ENCODE measurements at regions not wholly inside any gene's neighbourhood (a gene's known extent, or its start where the extent isn't known, plus 50 kb on each side); places are given as distances from the start of the nearest gene placed in this dataset.
"Not testable (repeated sequence)": the region's sequence is repeated elsewhere in the genome, so short reads cannot be mapped to it uniquely, and the experiment has no call there.

DNA sequence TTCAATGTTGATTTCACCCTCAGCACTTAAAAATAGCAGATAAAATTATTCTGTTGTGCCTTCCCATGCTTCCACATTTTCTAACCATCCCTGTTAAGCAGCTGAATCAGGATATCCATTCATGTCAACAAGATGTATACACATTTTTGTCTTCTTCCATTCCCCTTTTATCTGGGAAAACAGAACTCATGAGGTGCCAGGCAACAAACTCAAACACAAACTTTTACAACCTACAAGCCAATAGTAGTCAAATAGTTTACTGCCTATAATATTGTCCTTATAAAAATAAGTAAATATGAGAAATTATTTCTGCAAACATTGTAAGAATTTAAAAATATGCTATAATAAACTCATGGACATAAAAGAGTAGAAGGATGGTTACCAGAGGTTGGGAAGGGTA, 1569.8 kb downstream of the REEP3 start:
- Histone ChIP-seq H3K4me1 (ENCODE audit: insufficient read depth) (no peaks in the 10 kb centered on the region), H3K27ac (no peak overlapping the region), H3K36me3 (replicated peaks; ENCODE audit: insufficient read depth, low read depth) (no peaks in the 10 kb centered on the region), H3K9me3 (ENCODE audit: low read depth) (no peaks in the 10 kb centered on the region), H4K20me1 (ENCODE audit: insufficient read depth, poor library complexity, severe bottlenecking) (no peaks in the 10 kb centered on the region), H3K4me2 (no peak overlapping the region), H2AFZ (no peak overlapping the region), H3K4me3 (no peak overlapping the region), H3K79me2 (no peaks in the 10 kb centered on the region), H3K9me2 (replicated peaks; ENCODE audit: insufficient read depth) (no peaks in the 10 kb centered on the region), H3K27me3 (no peaks in the 10 kb centered on the region)
- TF ChIP-seq EZH2 (IDR thresholded peaks at IDR 0.05; ENCODE audit: borderline replicate concordance) (no peak), EZH2phosphoT487 (IDR thresholded peaks at IDR 0.05; ENCODE audit: low read depth, severe bottlenecking, unreplicated experiment) (no peak), CTCF (IDR thresholded peaks at IDR 0.05; ENCODE audit: poor library complexity) (no peak)
- DNase-seq (ENCODE audit: low spot score): no peak

DNA sequence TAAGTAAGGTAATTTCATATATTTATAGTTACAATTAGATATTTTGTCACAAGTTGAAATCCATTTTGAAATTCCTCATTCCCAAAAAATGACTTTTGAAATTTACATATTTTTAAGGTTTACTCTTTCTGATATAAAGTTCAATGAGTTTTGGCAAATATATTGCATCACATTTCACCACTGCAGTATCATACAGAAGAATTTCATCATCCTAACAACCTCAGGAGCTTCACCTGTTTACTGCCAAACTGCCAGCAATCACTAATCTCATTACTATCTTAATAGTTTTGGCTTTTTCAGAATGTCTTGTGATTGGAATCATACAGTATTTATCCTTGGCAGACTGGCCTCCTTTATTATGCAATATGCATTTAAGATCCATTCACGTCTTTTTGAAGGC, 1578.9 kb downstream of the REEP3 start:
- Histone ChIP-seq H2AFZ (no peak overlapping the region), H3K9me3 (ENCODE audit: low read depth) (no peaks in the 10 kb centered on the region), H3K79me2 (no peaks in the 10 kb centered on the region), H3K4me3 (no peak overlapping the region), H3K4me2 (no peak overlapping the region), H3K27ac (no peak overlapping the region), H3K27me3 (no peaks in the 10 kb centered on the region), H3K4me1 (ENCODE audit: insufficient read depth) (no peaks in the 10 kb centered on the region), H3K9me2 (replicated peaks; ENCODE audit: insufficient read depth) (no peaks in the 10 kb centered on the region), H4K20me1 (ENCODE audit: insufficient read depth, poor library complexity, severe bottlenecking) (no peaks in the 10 kb centered on the region), H3K36me3 (replicated peaks; ENCODE audit: insufficient read depth, low read depth) (no peaks in the 10 kb centered on the region)
- TF ChIP-seq CTCF (IDR thresholded peaks at IDR 0.05; ENCODE audit: poor library complexity) (no peak), EZH2 (IDR thresholded peaks at IDR 0.05; ENCODE audit: borderline replicate concordance) (no peak)
- WGBS (ENCODE audit: low lambda C conversion rate, missing lambda C conversion rate): 95% methylated on average over 1 of the region's 1 CpG
- no peak for DNase-seq (ENCODE audit: low spot score)

- H3K4me1 ChIP-seq (ENCODE audit: insufficient read depth); H3K4me3 ChIP-seq; H3K4me2 ChIP-seq; H3K9me3 ChIP-seq (ENCODE audit: low read depth); H3K79me2 ChIP-seq; H3K27me3 ChIP-seq; DNase-seq (ENCODE audit: low spot score); H3K36me3 ChIP-seq (replicated peaks; ENCODE audit: insufficient read depth, low read depth); H3K27ac ChIP-seq; H4K20me1 ChIP-seq (ENCODE audit: insufficient read depth, poor library complexity, severe bottlenecking); H2AFZ ChIP-seq; H3K9me2 ChIP-seq (replicated peaks; ENCODE audit: insufficient read depth): not testable (repeated sequence)
- 84% methylated on average over 4 of the region's 4 CpGs for WGBS (ENCODE audit: low lambda C conversion rate, missing lambda C conversion rate)
Measured at GRCh38 chr10:65100881-65101280, 1579.7 kb downstream of the REEP3 start.

GRCh38 chr10:65110009-65110408, 1588.8 kb downstream of the REEP3 start:
- no peak overlapping the region for H2AFZ ChIP-seq
- TF ChIP-seq CTCF (IDR thresholded peaks at IDR 0.05; ENCODE audit: poor library complexity) (no peak), EZH2 (IDR thresholded peaks at IDR 0.05; ENCODE audit: borderline replicate concordance) (no peak)
- no peaks in the 10 kb centered on the region for H4K20me1 ChIP-seq (ENCODE audit: insufficient read depth, poor library complexity, severe bottlenecking)
- H3K4me1 ChIP-seq (ENCODE audit: insufficient read depth): no peaks in the 10 kb centered on the region
- WGBS (ENCODE audit: low lambda C conversion rate, missing lambda C conversion rate): 90% methylated on average over 2 of the region's 2 CpGs
- no peaks in the 10 kb centered on the region for H3K27me3 ChIP-seq
- no peak overlapping the region for H3K4me2 ChIP-seq
- H3K9me3 ChIP-seq (ENCODE audit: low read depth): no peaks in the 10 kb centered on the region
- H3K9me2 ChIP-seq (replicated peaks; ENCODE audit: insufficient read depth): no peaks in the 10 kb centered on the region
- no peak overlapping the region for H3K27ac ChIP-seq
- H3K36me3 ChIP-seq (replicated peaks; ENCODE audit: insufficient read depth, low read depth): no peaks in the 10 kb centered on the region
- H3K79me2 ChIP-seq: no peaks in the 10 kb centered on the region
- no peak overlapping the region for H3K4me3 ChIP-seq
- DNase-seq (ENCODE audit: low spot score): no peak

DNA sequence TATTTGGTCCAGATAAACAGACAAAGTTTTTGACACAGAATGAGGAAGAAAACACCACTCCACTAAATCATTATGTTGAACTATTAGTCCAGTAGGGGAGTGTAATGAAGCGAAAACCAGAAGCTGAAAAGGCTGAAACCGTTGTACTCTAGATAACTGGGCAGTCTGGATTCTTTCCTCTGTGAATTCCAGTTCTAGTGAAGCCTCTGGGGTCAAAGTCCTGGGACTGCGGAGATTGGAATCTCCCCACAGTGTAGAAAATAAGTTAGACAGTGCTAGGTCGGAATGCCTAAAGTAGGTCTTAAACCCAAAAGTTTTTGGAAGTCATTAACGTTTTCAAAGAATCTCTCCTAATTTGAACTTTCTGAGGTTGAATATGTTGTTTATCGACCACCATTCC, 1589.9 kb downstream of the REEP3 start:
- DNase-seq (ENCODE audit: low spot score); H3K27me3 ChIP-seq; H3K79me2 ChIP-seq; H3K9me3 ChIP-seq (ENCODE audit: low read depth); H2AFZ ChIP-seq; H3K4me1 ChIP-seq (ENCODE audit: insufficient read depth); H3K36me3 ChIP-seq (replicated peaks; ENCODE audit: insufficient read depth, low read depth); H3K4me2 ChIP-seq; H3K27ac ChIP-seq; H4K20me1 ChIP-seq (ENCODE audit: insufficient read depth, poor library complexity, severe bottlenecking); H3K4me3 ChIP-seq; H3K9me2 ChIP-seq (replicated peaks; ENCODE audit: insufficient read depth): not testable (repeated sequence)
- WGBS (ENCODE audit: low lambda C conversion rate, missing lambda C conversion rate): 64% methylated on average over 6 of the region's 6 CpGs

All from hepatocyte (in vitro differentiated cells).